Stimulated activated CD4-positive, alpha-beta T cell treated with anti-CD3 and anti-CD28 coated beads, Interleukin-12 subunit alpha, Interleukin-12 subunit beta, amount 100 ng/mL, for 4 hours (primary cell): ENCODE measurements at regions not wholly inside any gene's neighbourhood (a gene's known extent, or its start where the extent isn't known, plus 50 kb on each side); places are given as distances from the start of the nearest gene placed in this dataset.

ENCODE experiments used
- DNase-seq: peaks from one replicate; pipeline ENCODE4 v3.0.0-alpha.2; 2020

GRCh38 chr4:164442180-164442579, 311.8 kb upstream of the SMIM31 start:
- DNase-seq = no peak

GRCh38 chr4:164446516-164446915, 307.4 kb upstream of the SMIM31 start:
- DNase-seq = no peak

DNA sequence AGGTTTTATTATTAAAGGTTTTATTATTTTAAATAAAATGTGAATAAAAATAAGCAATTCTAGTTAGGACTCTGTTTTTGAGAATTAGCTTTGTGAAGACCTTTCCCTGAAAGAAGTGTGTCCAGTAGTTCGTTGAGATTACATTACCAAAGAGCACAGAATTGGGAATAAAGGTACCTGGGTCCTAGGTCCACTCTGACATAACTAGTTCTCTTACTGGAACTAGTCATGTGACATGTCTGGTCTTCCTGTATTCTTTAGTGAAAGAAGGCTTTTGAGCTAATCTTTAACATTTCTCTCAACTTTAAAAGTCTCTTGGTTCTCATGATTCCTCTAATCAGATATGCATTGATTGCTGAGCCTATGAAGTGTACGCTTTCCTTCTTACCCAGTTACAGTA, 292.0 kb upstream of the SMIM31 start:
- no peak for DNase-seq

- DNase-seq = no peak
Observed at GRCh38 chr4:164462471-164462870, 291.5 kb upstream of the SMIM31 start.

GRCh38 chr4:164464313-164464712, 289.6 kb upstream of the SMIM31 start:
- no peak for DNase-seq

GRCh38 chr4:164467493-164467892, 286.4 kb upstream of the SMIM31 start:
- no peak for DNase-seq

DNA sequence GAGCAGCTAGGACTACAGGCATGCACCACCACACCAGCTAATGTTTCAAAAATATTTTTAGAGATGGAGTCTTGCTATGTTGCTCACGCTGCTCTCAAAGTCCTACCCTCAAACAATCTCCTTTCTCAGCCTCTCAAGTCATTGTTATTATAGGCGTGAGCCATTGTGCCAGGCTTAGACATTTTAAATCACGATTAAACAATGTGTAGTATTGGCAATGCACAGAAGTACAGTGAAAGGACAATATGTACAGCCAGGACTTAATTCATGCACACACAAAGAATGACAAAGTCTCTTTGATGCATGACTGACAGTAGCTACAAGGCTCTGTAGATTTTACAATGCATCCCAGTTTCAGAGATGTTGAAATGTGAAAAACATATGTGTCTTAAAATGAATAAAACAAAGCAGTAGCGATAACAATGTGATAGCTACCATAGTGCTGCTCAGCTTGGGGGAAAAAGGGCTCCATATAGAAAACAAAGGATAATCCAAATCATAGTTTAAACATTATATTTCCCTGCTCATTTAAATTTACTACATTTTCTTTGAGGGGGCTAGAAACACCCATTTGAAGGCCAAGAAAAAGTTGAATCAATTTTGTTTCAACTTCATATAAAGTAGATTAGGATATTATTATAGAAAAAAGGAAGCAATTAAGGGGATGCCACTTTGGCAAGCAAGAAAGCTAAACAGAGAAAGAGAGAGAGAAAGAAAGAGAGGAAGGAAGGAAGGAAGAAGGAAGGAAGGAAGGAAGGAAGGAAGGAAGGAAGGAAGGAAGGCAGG, 272.4 kb upstream of the SMIM31 start:
- no peak for DNase-seq

DNA sequence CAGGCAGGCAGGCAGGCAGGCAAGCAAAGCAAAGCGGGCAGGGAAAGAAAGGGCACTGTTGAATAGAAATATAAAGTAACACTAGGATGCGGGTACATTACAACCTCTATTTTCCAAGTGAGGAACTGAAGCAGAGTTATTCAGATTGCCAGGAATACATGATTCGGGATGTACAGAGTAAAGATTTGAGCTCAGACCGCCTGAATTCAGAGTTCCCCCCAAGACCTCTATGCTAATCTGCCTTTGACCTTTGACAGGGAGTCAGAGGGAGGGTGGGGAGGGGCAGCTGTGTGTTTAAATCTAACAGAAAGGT, 271.9 kb upstream of the SMIM31 start:
- no peak for DNase-seq

DNA sequence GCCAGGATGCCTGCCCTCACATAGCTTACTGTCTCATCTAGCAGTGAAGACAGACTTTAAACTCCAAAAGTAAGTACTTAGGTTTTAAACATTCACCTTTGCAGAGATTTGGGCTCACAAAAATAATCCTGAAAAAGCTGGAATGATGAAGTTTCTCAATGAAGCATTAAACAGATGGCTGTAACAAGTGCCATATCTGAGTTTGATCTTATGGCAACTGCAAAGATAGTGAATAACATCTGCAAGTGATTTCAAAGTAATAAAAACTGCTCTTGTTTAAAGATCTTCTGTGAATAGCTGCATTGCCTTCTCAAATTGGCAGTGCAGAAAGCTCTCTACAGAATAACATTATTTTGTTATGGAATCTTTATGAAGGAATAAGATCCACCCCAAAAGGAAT, 271.2 kb upstream of the SMIM31 start:
- no peak for DNase-seq

DNA sequence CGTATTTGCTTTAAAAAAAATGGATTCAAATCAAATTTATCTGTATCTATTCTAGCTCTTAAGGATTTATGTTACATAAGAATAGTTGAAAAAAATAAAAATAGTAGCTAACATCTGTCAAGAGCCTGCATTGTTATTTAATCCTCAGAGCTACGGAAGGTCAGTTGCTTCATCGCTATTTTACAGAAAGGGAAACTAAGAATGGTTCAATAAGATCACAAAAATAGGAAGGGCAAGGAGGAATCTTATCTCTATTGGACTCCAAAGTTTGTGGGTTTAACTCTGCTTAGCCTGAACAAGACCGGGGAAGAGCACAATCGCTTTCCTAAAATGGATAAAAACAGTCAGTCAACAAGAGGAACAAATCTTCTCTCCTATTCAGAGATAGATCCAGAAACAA, 270.2 kb upstream of the SMIM31 start:
- DNase-seq = no peak

DNA sequence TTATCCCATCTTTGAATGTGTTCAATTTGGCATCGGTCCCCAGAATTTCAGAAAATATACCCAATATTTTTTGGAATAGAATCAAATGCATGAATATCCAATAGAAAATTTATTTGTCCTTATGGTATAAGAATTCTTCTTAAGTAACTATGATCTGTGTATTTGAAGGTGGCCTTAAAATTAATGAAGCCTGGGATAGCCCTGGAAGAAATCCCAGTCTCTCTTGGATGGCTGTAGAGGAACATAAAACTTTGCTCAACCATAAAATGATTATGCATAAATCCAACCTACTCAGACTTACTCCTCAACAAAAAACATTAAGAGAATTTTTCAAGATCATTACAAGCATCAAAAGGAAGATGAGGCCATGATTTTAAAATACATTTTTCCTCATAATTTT, 269.4 kb upstream of the SMIM31 start:
- DNase-seq = no peak

DNA sequence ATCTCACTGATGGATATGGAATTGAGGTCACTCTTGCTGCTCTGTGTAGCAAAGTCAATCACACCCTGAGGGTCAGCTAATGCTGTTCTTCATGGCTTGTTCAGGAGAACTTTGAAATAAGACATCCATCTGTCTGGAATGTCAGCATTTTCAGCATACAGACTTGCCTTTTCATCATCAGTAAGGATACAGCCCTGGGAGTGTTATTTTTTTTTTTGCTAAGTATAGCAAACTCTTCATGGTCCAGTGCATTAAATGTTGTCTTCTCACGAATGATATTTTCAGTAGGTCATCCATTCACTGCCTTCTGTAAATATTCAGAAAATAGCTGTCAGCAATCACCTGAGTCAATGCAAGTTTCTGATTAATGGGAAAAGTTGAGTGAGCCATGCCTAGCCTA, 268.8 kb upstream of the SMIM31 start:
- DNase-seq = no peak

DNA sequence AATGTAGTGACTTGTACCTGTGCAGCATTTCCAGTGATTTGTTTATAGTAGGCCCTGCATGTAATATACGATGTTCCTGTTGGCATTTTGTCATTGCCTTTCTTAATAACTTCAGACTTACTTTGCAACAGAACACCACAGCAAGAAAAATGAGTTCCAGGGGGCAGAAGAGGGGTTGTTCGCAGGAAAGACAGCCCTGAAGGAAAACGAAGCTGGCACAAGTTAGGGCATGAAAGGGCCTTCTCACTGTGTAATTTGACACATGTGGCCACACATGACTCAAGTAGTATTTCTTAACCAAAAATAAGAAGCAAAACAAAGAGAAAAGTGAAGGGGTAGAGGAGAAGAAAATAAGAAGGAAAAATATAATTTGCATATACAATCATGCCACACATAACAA, 265.8 kb upstream of the SMIM31 start:
- no peak for DNase-seq

DNA sequence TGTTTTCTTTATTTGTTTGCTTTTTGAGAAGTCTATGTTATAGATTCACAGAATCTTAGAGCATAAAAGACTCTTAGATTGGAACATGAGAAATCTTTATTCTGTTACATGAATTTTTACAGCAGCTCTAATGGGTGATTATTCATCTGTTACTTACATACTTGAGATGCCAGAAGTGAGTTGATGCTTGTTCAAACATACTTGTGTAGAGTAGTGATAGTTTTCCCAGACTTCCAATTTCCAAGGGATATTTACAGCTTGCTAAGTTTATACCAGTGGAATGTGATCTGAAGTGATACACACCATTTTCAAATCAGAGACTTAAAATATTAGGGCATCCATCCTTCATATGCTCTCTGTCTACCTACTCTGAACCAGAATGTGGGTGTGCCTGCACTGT, 252.9 kb upstream of the SMIM31 start:
- no peak for DNase-seq

GRCh38 chr4:164503874-164504273, 250.1 kb upstream of the SMIM31 start:
- DNase-seq = no peak

DNA sequence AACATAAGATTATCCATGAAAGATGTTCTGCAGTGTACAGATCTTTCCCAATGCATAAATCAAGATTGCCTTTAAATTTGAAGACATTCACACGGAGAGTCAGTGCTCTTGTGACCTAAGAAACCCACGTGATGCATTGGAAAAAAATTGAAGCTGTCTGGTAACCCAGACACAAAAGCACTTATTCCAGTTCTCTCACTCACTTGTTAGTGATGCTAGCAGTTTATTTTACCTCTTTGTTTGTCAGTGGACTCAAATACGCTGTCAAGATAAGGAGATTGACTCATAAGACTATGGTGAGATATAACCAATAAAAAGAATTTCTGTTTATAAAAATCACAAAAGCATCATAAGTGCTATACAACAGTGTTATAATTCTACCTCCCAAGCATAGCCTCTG, 245.8 kb upstream of the SMIM31 start:
- DNase-seq = no peak

DNA sequence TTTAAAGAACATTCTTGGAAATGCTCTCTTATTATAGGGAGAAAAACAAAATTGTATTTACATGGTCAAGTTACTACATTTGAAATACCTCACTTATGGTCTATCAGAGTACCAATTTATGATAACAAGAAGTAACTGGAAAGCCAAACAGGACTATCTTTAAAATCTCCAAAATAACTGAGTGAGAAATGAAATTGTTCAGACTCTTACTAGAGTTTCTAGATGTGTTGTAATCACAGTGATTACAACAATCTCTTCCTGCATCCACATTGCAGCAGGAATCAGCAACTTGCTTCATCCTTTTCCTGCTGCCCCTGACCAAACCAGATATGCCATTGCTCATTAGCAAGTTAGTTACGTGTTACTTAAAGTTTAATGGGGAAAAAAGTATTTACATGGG, 245.2 kb upstream of the SMIM31 start:
- no peak for DNase-seq

GRCh38 chr4:164509951-164510350, 244.0 kb upstream of the SMIM31 start:
- DNase-seq = no peak

DNA sequence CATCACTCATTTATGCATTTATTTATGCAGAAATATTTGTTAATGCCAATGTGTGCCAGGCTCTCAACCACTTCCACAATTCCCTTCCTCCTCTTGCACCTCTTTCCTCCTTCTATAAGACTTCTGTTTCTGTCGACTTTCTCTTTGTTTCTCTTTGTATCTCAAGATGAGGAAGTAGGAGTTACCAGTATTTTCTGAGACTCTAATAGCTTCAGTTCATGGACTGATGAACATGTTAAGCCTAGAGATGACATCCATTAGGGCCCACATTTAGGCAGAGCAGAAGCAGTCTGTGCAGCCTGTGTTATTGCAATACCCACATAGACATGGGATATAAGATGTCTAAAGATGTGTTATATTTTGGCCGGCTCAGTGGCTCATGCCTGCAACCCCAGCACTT, 241.8 kb upstream of the SMIM31 start:
- no peak for DNase-seq

DNA sequence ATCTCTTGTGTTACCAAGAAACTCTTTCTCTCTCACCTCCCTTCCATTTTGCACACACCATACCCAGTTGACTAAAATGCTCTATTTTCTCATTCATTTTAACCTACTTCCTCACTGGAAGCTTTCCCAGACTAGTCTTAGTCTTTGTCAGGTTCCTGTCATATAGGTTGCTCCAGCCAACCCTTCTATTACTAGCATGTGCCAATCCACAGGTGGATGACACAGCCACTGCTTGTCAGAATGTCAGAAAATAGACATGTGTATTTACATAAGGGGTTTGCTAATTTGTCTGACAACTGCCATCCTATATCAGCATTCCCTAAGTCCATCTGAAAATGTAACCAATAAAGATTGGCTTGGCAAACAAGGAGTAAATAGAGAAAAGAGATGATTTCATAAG, 239.2 kb upstream of the SMIM31 start:
- no peak for DNase-seq

GRCh38 chr4:164524789-164525188, 229.1 kb upstream of the SMIM31 start:
- no peak for DNase-seq

GRCh38 chr4:164526933-164527583, 226.9 kb upstream of the SMIM31 start:
- DNase-seq = no peak

- DNase-seq = no peak
Observed at GRCh38 chr4:164529058-164529457, 224.9 kb upstream of the SMIM31 start.

DNA sequence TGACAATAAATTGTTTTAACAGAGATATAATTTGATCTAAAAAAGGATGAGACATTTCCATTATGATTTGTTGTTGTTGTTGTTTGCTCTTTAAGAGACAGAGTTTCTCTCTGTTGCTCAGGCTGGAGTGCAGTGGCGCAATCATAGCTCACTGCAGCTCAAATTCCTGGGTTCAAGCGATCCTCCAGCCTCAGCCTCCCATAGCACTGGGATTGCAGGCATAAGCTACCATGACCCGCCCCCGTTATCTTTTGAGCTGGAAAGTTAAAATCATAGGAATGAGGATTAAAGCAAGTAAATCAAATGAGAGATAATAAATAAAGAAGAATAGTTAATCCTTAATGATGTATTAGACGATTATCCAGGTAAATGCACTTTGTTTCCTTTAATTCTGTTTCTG, 224.4 kb upstream of the SMIM31 start:
- DNase-seq = no peak

DNA sequence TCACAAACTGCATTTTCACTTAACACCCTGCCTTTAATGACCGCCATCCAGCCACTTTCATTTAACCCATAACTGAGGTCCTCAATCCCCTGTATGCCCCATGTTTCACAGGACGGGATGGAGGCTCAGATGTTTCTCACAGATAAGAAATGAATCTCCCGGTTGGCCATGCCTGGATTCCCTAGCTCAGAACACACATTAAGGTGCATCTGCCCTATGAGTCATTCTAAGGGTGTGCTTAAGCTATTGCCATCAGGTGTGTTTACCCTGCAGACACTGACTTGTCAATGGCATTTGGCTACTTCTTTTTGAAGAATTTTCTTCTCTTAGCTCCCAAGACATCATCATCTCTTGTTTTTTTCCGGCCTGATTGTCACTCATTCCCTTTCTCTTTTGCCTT, 222.6 kb upstream of the SMIM31 start:
- DNase-seq = no peak
